Activated T-helper 9 cell treated with anti-CD3 and anti-CD28 coated beads, Interleukin-2, amount 50 U/mL, for 16 hours (primary cell): ENCODE measurements at regions not wholly inside any gene's neighbourhood (a gene's known extent, or its start where the extent isn't known, plus 50 kb on each side); places are given as distances from the start of the nearest gene placed in this dataset.
"Not testable (repeated sequence)": the region's sequence is repeated elsewhere in the genome, so short reads cannot be mapped to it uniquely, and the experiment has no call there.

ENCODE experiments used
- DNase-seq: peaks from one replicate; pipeline ENCODE4 v3.0.0-alpha.2; 2020; ENCODE audit warnings: low read depth

GRCh38 chr1:172754609-172755008 is 95.7 kb downstream of the FASLG start:
- DNase-seq, result no peak

- DNase-seq, result no peak
Measured at GRCh38 chr1:172755099-172755498, 96.2 kb downstream of the FASLG start.

GRCh38 chr1:172756024-172756423 is 97.1 kb downstream of the FASLG start:
- no peak for DNase-seq

- no peak for DNase-seq
Measured at GRCh38 chr1:172758259-172758658, 99.4 kb downstream of the FASLG start.

- no peak for DNase-seq
Measured at GRCh38 chr1:172760121-172760520, 101.2 kb downstream of the FASLG start.

GRCh38 chr1:172761581-172762486 is 102.9 kb downstream of the FASLG start:
- no peak for DNase-seq

- DNase-seq, result no peak
Measured at GRCh38 chr1:172763057-172763456, 104.2 kb downstream of the FASLG start.

- DNase-seq, result no peak
Measured at GRCh38 chr1:172764378-172764777, 105.5 kb downstream of the FASLG start.

GRCh38 chr1:172766462-172766861 is 107.6 kb downstream of the FASLG start:
- DNase-seq, result no peak

GRCh38 chr1:172770071-172770470 is 111.2 kb downstream of the FASLG start:
- no peak for DNase-seq

GRCh38 chr1:172774561-172774960 is 115.7 kb downstream of the FASLG start:
- DNase-seq, result no peak

GRCh38 chr1:172775606-172776005 is 116.7 kb downstream of the FASLG start:
- no peak for DNase-seq

GRCh38 chr1:172776071-172776470 is 117.2 kb downstream of the FASLG start:
- DNase-seq, result no peak

- DNase-seq, result no peak
Measured at GRCh38 chr1:172777767-172778166, 118.9 kb downstream of the FASLG start.

- no peak for DNase-seq
Measured at GRCh38 chr1:172778456-172779455, 119.9 kb downstream of the FASLG start.

- no peak for DNase-seq
Measured at GRCh38 chr1:172779491-172779890, 120.6 kb downstream of the FASLG start.

- DNase-seq, result no peak
Measured at GRCh38 chr1:172781513-172782140, 122.7 kb downstream of the FASLG start.

GRCh38 chr1:172789840-172790239 is 130.9 kb downstream of the FASLG start:
- no peak for DNase-seq

- no peak for DNase-seq
Measured at GRCh38 chr1:172790245-172790644, 131.3 kb downstream of the FASLG start.

- DNase-seq, result no peak
Measured at GRCh38 chr1:172793823-172794222, 134.9 kb downstream of the FASLG start.

- DNase-seq, result no peak
Measured at GRCh38 chr1:172795741-172796140, 136.8 kb downstream of the FASLG start.

- DNase-seq, result not testable (repeated sequence)
Measured at GRCh38 chr1:172799804-172800203, 140.9 kb downstream of the FASLG start.
